Mesendoderm (in vitro differentiated cells): ENCODE measurements at regions not wholly inside any gene's neighbourhood (a gene's known extent, or its start where the extent isn't known, plus 50 kb on each side); places are given as distances from the start of the nearest gene placed in this dataset.

Experiments
- DNase-seq: peaks from one replicate; pipeline ENCODE4 v3.0.0; 2013
- H2AK5ac ChIP-seq: 2 replicates; pipeline ENCODE4 v1.6.1; 2013; ENCODE audit warnings: low read length, inconsistent platforms
- H2BK120ac ChIP-seq: 2 replicates; pipeline ENCODE4 v1.6.1; 2013; ENCODE audit warnings: low read depth, mild to moderate bottlenecking, low read length, moderate library complexity, mixed read lengths
- H2BK15ac ChIP-seq: replicated peaks from 2 replicates; pipeline ENCODE4 v1.6.1; 2013; ENCODE audit warnings: low read depth, mild to moderate bottlenecking, moderate library complexity
- H2BK5ac ChIP-seq: 2 replicates; pipeline ENCODE4 v1.6.1; 2013; ENCODE audit warnings: low read length, inconsistent platforms
- H3K18ac ChIP-seq: 2 replicates; pipeline ENCODE4 v1.6.1; 2013; ENCODE audit warnings: mild to moderate bottlenecking, low read length, mixed read lengths
- H3K23ac ChIP-seq: one replicate; pipeline ENCODE4 v1.6.1; 2013; ENCODE audit warnings: low read length
- H3K27ac ChIP-seq: 2 replicates; pipeline ENCODE4 v1.5.1; 2013; ENCODE audit warnings: low read depth, mild to moderate bottlenecking, inconsistent platforms, low read length, moderate library complexity
- H3K27me3 ChIP-seq: 2 replicates; pipeline ENCODE4 v1.6.1; 2013; ENCODE audit warnings: low read length, control low read depth, mild to moderate bottlenecking, inconsistent platforms; ENCODE audit not compliant: insufficient read depth, poor library complexity
- H3K36me3 ChIP-seq: 2 replicates; pipeline ENCODE4 v1.6.1; 2013; ENCODE audit warnings: low read length, inconsistent platforms; ENCODE audit not compliant: control insufficient read depth, insufficient read depth
- H3K4ac ChIP-seq: one replicate; pipeline ENCODE4 v1.6.1; 2013; ENCODE audit warnings: low read depth, mild to moderate bottlenecking, low read length, moderate library complexity
- H3K4me1 ChIP-seq: 2 replicates; pipeline ENCODE4 v1.6.1; 2013; ENCODE audit warnings: low read depth, low read length, inconsistent platforms; ENCODE audit not compliant: control insufficient read depth
- H3K4me2 ChIP-seq: 2 replicates; pipeline ENCODE4 v1.6.1; 2013; ENCODE audit warnings: low read length
- H3K4me3 ChIP-seq: 2 replicates; pipeline ENCODE4 v1.5.1; 2013; ENCODE audit warnings: mild to moderate bottlenecking, low read length
- H3K56ac ChIP-seq: one replicate; pipeline ENCODE4 v1.6.1; 2013; ENCODE audit warnings: low read length
- H3K79me1 ChIP-seq: 2 replicates; pipeline ENCODE4 v1.6.1; 2013; ENCODE audit warnings: low read length, inconsistent platforms
- H3K79me2 ChIP-seq: 2 replicates; pipeline ENCODE4 v1.6.1; 2013; ENCODE audit warnings: mild to moderate bottlenecking, low read length; ENCODE audit not compliant: control insufficient read depth, insufficient read depth
- H3K9ac ChIP-seq: 2 replicates; pipeline ENCODE4 v1.6.1; 2013; ENCODE audit warnings: low read length, inconsistent platforms
- H4K5ac ChIP-seq: one replicate; pipeline ENCODE4 v1.6.1; 2013; ENCODE audit warnings: low read length
- H4K8ac ChIP-seq: one replicate; pipeline ENCODE4 v1.6.1; 2013; ENCODE audit warnings: low read depth, mild to moderate bottlenecking, control low read depth, low read length, moderate library complexity
- WGBS: extraction: QIAGEN DNeasy Blood & Tissue Kit; methylation state at CpG from one replicate; pipeline ENCODE4 v1.1.7; 2013; ENCODE audit warnings: low lambda C conversion rate, missing lambda C conversion rate; ENCODE audit not compliant: insufficient coverage; ENCODE audit errors: extremely low coverage; 5-methylcytosine and 5-hydroxymethylcytosine counted together

GRCh38 chr16:64638766-64639165 lies 483.1 kb downstream of the CDH11 start:
- H3K27me3 ChIP-seq, result no peaks in the 10 kb centered on the region
- no peak overlapping the region for H3K18ac ChIP-seq
- no peak overlapping the region for H3K4me3 ChIP-seq
- H3K4ac ChIP-seq, result no peak overlapping the region
- H4K8ac ChIP-seq, result no peak overlapping the region
- no CpG with 5 or more reads among the region's 2 CpGs for WGBS
- no peaks in the 10 kb centered on the region for H3K79me1 ChIP-seq
- no peak overlapping the region for H3K27ac ChIP-seq
- H2BK15ac ChIP-seq, result no peak overlapping the region
- H2BK5ac ChIP-seq, result no peak overlapping the region
- no peaks in the 10 kb centered on the region for H3K36me3 ChIP-seq
- H3K79me2 ChIP-seq, result no peaks in the 10 kb centered on the region
- no peak overlapping the region for H3K23ac ChIP-seq
- H2AK5ac ChIP-seq, result no peak overlapping the region
- no peak for DNase-seq
- no peak overlapping the region for H2BK120ac ChIP-seq
- H4K5ac ChIP-seq, result no peak overlapping the region
- no peaks in the 10 kb centered on the region for H3K4me1 ChIP-seq
- H3K4me2 ChIP-seq, result no peak overlapping the region
- no peak overlapping the region for H3K56ac ChIP-seq
- H3K9ac ChIP-seq, result no peak overlapping the region

DNA sequence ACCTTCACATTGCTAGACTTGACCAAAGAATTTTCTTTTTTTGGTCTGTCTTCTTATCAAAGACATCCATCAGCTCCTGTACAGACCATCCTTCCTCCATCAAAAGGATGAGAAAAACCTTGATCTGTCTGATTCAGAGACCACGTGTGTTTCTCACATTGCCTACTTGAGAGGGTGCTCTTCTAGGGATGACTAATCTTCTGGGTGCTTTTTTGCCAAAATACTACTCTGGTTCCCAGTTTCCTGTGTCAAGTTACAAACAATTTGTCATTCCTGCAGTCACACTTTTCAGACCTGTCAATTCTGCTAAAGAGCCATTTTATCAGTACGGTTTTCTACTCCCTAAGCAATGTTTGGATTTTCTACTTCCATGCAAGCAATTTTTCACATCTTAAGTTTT lies 492.2 kb downstream of the CDH11 start:
- Histone ChIP-seq H3K79me2 (no peaks in the 10 kb centered on the region), H3K4me3 (no peak overlapping the region), H3K27ac (no peak overlapping the region), H3K4ac (no peak overlapping the region), H2BK15ac (no peak overlapping the region), H3K56ac (no peak overlapping the region), H3K4me1 (no peaks in the 10 kb centered on the region), H3K36me3 (no peaks in the 10 kb centered on the region), H3K27me3 (no peaks in the 10 kb centered on the region), H2AK5ac (no peak overlapping the region), H2BK120ac (no peak overlapping the region), H3K79me1 (no peaks in the 10 kb centered on the region), H3K18ac (no peak overlapping the region), H3K9ac (no peak overlapping the region), H4K8ac (no peak overlapping the region), H4K5ac (no peak overlapping the region), H3K23ac (no peak overlapping the region), H2BK5ac (no peak overlapping the region), H3K4me2 (no peak overlapping the region)
- DNase-seq, result no peak
- no CpG with 5 or more reads among the region's 2 CpGs for WGBS

GRCh38 chr16:64627781-64628180 lies 494.1 kb downstream of the CDH11 start:
- Histone ChIP-seq H3K27me3 (no peaks in the 10 kb centered on the region), H3K4me3 (no peak overlapping the region), H3K4me1 (no peaks in the 10 kb centered on the region), H2BK15ac (no peak overlapping the region), H4K5ac (no peak overlapping the region), H3K4ac (no peak overlapping the region), H3K9ac (no peak overlapping the region), H3K79me1 (no peaks in the 10 kb centered on the region), H2AK5ac (no peak overlapping the region), H3K4me2 (no peak overlapping the region), H3K79me2 (no peaks in the 10 kb centered on the region), H3K36me3 (no peaks in the 10 kb centered on the region), H3K23ac (no peak overlapping the region), H3K56ac (no peak overlapping the region), H4K8ac (no peak overlapping the region), H3K27ac (no peak overlapping the region), H2BK120ac (no peak overlapping the region), H3K18ac (no peak overlapping the region), H2BK5ac (no peak overlapping the region)
- no peak for DNase-seq
- WGBS, result no CpG with 5 or more reads among the region's 7 CpGs

DNA sequence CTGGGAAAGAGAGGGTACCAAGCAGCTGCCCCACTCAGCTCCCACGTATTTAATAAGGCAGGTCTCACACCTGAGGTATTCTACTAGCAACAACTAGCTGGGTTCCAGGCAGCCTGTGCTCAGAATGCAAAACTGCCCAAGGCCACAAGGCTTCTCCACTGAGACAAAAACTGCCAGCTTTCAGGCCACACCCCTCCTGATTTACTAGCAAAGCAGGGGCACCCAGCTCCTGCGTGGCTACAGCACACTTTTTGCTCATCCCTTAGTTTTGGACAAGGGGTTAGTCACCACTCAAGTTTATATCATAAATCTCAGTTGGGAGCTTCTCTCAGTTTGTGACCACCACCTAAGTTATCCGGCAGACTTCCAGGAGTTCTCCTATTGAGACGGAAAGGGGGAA lies 494.6 kb downstream of the CDH11 start:
- no peaks in the 10 kb centered on the region for H3K36me3 ChIP-seq
- H3K79me1 ChIP-seq, result no peaks in the 10 kb centered on the region
- H2BK15ac ChIP-seq, result no peak overlapping the region
- H3K4ac ChIP-seq, result no peak overlapping the region
- DNase-seq, result peak; percentile 44
- no peak overlapping the region for H3K23ac ChIP-seq
- no peak overlapping the region for H4K8ac ChIP-seq
- no peaks in the 10 kb centered on the region for H3K79me2 ChIP-seq
- WGBS, result no CpG with 5 or more reads among the region's 4 CpGs
- no peak overlapping the region for H2BK5ac ChIP-seq
- H3K4me2 ChIP-seq, result no peak overlapping the region
- no peak overlapping the region for H3K9ac ChIP-seq
- no peak overlapping the region for H4K5ac ChIP-seq
- no peaks in the 10 kb centered on the region for H3K4me1 ChIP-seq
- no peak overlapping the region for H2BK120ac ChIP-seq
- H3K27ac ChIP-seq, result no peak overlapping the region
- H3K56ac ChIP-seq, result no peak overlapping the region
- no peak overlapping the region for H3K18ac ChIP-seq
- no peak overlapping the region for H3K4me3 ChIP-seq
- H2AK5ac ChIP-seq, result no peak overlapping the region
- H3K27me3 ChIP-seq, result no peaks in the 10 kb centered on the region

DNA sequence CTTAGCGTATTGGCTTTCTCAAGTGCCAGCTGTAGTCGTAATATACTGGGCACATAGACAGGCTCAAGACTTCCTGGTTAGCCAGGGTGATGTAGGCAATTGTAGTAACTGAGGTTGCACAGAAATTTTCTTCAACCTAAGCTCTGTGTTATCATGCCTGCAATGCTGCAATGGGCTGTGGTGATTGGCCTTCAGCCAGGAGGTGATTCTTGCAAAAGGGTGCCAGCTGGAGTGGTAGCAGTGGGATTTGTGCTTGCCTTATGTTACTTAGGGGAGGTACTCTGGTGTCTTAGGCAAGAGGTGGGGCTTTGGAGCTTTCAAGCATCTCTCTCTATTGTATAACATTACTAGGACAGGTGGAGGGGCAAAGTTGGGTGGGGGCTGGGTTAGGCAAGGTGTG lies 495.1 kb downstream of the CDH11 start:
- H3K18ac ChIP-seq, result no peak overlapping the region
- no peaks in the 10 kb centered on the region for H3K79me1 ChIP-seq
- H2BK15ac ChIP-seq, result no peak overlapping the region
- H3K4me2 ChIP-seq, result no peak overlapping the region
- H4K8ac ChIP-seq, result no peak overlapping the region
- H3K56ac ChIP-seq, result no peak overlapping the region
- H3K9ac ChIP-seq, result no peak overlapping the region
- H4K5ac ChIP-seq, result no peak overlapping the region
- H3K23ac ChIP-seq, result no peak overlapping the region
- DNase-seq, result no peak
- no peak overlapping the region for H3K27ac ChIP-seq
- H2BK5ac ChIP-seq, result no peak overlapping the region
- H2AK5ac ChIP-seq, result no peak overlapping the region
- no peak overlapping the region for H2BK120ac ChIP-seq
- no peaks in the 10 kb centered on the region for H3K27me3 ChIP-seq
- H3K36me3 ChIP-seq, result no peaks in the 10 kb centered on the region
- WGBS, result no CpG with 5 or more reads among the region's 2 CpGs
- H3K79me2 ChIP-seq, result no peaks in the 10 kb centered on the region
- H3K4me3 ChIP-seq, result no peak overlapping the region
- H3K4ac ChIP-seq, result no peak overlapping the region
- no peaks in the 10 kb centered on the region for H3K4me1 ChIP-seq

DNA sequence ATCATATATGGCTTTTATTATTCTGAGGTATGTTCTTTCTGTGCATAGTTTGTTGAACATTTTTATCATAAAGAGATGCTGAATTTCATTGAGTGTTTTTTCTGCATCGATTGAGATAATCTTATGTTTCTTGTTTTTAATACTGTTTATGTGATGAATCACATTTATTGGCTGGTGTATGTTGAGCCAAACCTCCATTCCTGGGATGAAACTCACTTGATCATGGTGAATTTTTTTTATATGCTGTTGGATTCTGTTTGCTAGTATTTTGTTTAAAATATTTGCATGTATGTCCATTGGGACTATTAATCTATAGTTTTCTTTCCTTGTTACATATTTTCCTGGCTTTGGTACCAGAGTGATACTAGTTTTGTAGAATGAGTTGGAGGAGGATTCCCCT lies 500.2 kb downstream of the CDH11 start:
- H3K36me3 ChIP-seq, result no peaks in the 10 kb centered on the region
- no peak overlapping the region for H3K56ac ChIP-seq
- DNase-seq, result no peak
- no peak overlapping the region for H2AK5ac ChIP-seq
- no peaks in the 10 kb centered on the region for H3K27me3 ChIP-seq
- H3K27ac ChIP-seq, result no peak overlapping the region
- WGBS, result no CpG with 5 or more reads among the region's 1 CpG
- no peak overlapping the region for H2BK120ac ChIP-seq
- H3K18ac ChIP-seq, result no peak overlapping the region
- H2BK5ac ChIP-seq, result no peak overlapping the region
- H4K5ac ChIP-seq, result no peak overlapping the region
- no peak overlapping the region for H3K4me2 ChIP-seq
- no peak overlapping the region for H3K4ac ChIP-seq
- H3K23ac ChIP-seq, result no peak overlapping the region
- H3K4me1 ChIP-seq, result no peaks in the 10 kb centered on the region
- H3K4me3 ChIP-seq, result no peak overlapping the region
- H4K8ac ChIP-seq, result no peak overlapping the region
- H3K79me1 ChIP-seq, result no peaks in the 10 kb centered on the region
- no peak overlapping the region for H2BK15ac ChIP-seq
- H3K79me2 ChIP-seq, result no peaks in the 10 kb centered on the region
- no peak overlapping the region for H3K9ac ChIP-seq
